HuH-7 (cell line): ENCODE measurements at regions not wholly inside any gene's neighbourhood (a gene's known extent, or its start where the extent isn't known, plus 50 kb on each side); places are given as distances from the start of the nearest gene placed in this dataset.

ENCODE experiments used
- DNase-seq: peaks from one replicate; pipeline ENCODE4 v3.0.0; 2011; ENCODE audit warnings: low spot score

- DNase-seq, result no peak
These were observed 216.8 kb upstream of the RBMS3 start for GRCh38 chr3:29064085-29064484.

GRCh38 chr3:29065211-29065785 lies 215.6 kb upstream of the RBMS3 start:
- DNase-seq, result no peak

GRCh38 chr3:29067007-29067406 lies 213.9 kb upstream of the RBMS3 start:
- no peak for DNase-seq

DNA sequence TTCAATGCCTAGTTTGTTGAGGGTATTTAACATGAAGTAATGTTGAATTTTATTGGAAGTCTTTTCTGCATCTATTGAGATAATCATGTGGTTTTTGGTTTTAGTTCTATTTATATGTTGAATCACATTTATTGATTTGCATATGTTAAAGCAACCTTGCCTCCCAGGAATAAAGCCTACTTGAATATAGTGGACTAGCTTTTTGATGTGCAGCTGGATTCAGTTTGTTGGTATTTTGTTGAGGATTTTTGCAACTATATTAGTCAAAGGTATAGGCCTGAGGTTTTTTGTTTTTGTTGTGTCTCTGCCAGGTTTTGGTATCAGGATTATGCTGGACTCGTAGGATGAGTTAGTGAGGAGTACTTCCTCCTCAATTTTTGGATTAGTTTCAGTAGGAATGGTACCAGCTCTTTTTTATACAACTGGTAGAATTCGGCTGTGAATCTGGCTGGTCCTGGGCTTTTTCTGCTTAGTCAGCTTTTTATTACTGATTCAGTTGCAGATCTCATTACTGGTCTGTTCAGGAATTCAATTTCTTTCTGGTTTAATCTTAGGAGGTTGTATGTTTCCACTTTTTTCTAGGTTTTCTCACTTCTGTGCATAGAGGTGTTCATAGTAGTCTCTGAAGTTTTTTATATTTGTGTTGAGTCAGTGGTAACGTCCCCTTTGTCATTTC lies 209.8 kb upstream of the RBMS3 start:
- DNase-seq, result no peak

GRCh38 chr3:29072611-29073010 lies 208.3 kb upstream of the RBMS3 start:
- DNase-seq, result no peak

DNA sequence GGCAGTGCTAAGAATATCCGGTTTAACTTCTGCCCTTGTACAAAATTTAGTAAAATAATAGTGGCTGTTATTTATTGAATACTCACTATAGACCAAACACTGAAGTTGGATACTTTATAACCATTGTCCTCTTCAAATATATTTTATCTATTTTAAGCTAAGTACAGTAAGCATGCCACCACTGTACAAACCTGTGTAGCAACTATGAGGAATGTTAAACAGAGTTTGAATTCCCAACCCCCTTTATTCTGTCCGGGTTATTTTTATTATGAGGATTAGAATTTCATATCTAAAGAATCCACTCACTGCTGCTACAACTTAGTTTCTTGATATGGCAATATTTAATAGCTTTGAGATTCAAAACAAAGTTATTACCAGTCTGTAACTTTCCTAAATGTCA lies 203.5 kb upstream of the RBMS3 start:
- no peak for DNase-seq

- DNase-seq, result no peak
These were observed 201.5 kb upstream of the RBMS3 start for GRCh38 chr3:29079358-29079757.

GRCh38 chr3:29080967-29081366 lies 199.9 kb upstream of the RBMS3 start:
- DNase-seq, result no peak

DNA sequence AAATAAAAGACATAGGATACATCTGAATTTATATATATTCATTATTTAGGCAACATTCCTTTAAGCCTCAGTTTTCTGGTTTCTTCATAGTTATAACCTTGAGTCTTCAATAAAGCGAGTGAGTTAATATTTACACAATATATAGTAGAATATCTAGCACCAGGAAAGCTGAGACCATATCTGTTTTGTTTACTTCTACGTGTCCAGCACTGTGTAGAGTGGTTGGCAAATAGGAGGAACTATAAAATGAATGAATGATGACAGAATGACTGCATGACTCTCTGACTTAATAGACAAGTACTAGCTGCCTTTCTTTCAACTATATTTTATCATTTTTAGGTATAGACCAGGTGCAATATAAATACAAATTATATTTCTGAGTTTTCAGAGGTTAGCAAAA lies 197.8 kb upstream of the RBMS3 start:
- DNase-seq, result no peak

- no peak for DNase-seq
These were observed 197.2 kb upstream of the RBMS3 start for GRCh38 chr3:29083676-29084075.

- no peak for DNase-seq
These were observed 192.3 kb upstream of the RBMS3 start for GRCh38 chr3:29088579-29088978.

DNA sequence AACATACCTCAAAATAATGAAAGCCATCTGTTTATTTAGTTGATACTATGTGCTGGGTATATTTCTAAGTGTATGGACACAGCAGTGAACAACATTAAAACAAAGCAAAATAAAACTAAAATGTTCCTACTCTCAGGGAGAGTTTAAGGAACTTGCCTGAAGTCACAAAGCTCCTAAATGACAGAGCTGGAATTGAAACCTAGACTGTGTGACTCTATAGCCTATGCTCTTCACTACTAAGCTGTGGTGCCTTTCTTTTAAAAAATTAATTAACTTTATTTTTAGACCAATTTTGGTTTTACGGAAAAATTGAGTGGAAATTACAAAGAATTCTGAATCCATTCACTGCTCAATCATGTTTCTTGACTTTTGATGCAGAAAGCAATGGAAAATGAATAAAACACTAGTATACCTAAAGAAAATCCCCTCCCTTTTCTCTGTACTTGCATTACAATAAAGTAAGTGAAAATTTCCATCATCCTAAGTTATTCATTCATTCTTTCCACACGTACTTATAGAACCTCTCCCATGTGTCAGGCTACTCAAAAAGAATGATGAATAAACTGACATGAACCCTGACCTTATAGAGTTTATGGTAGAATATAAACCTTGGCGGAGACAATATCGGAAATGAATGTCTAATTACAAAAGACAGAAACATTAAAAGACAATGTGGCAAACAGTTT lies 189.8 kb upstream of the RBMS3 start:
- no peak for DNase-seq

DNA sequence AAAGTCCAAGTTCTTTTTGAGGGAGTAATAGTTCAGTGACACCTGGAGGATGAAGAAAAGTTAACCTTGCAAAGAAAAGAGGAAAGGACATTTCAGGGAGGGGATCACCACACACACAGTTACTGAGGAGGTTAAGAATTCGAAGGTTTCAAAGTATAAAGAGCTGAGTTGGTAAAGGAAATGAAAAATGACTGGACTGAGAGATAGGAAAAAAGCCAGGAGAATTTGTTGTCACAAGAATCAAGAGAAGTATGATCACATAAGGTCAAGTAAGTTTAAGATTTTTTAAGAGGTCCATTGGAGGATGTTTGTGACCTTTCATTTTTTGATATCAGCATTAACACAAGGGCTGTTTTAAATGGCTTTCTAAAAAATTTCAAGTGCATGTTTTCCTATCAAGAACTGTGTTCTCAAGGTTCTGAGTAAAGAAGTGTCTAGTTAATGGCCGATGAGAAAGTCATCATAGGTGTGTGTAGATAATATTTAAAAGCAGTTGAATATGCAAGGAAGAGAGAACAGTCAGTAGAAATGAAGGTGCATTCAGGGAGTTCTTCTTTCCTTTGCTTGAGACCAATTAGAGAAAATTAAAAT lies 189.2 kb upstream of the RBMS3 start:
- no peak for DNase-seq

GRCh38 chr3:29092348-29092747 lies 188.5 kb upstream of the RBMS3 start:
- DNase-seq, result no peak

GRCh38 chr3:29099296-29099695 lies 181.6 kb upstream of the RBMS3 start:
- DNase-seq, result no peak

DNA sequence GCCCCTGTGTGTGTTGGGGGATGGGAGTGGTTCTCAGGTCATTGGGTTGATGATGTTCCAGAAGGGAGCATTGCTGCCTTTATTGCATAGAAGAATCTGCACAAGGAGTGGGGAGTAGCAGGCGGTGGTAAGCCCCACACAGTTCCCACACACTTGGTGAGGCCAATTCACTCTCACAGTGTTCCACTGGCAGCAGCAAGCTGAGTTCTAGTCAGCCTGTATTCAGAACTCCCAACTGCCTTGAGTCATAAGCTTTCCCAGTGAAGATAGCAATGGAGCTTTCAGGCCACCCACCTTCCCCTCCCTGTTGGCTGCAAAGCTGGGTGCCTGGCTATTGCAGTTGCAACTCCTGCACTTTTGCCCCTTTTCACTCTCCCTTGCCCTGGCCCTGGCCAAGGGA lies 181.1 kb upstream of the RBMS3 start:
- no peak for DNase-seq

- DNase-seq, result no peak
These were observed 180.6 kb upstream of the RBMS3 start for GRCh38 chr3:29100292-29100691.

GRCh38 chr3:29128001-29128400 lies 152.9 kb upstream of the RBMS3 start:
- DNase-seq, result no peak

DNA sequence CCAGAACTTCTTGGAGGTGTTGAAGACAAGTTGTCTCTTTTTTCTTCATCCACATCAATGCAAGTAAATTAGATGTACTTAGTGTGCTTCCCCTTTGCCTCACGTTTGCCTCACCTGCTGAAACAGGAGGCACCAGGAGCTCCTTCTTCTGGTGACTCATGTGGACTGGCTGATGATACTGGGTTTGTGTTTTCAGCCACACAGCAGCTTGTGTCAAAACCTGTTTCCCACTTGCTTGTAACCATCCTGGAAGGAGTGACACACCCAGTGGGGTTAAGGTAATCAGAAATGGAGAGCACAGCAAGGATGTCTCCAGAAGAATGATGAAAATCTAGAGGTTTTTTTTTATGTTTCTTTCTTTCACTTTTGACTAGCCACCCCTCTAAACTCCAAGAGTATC lies 143.3 kb upstream of the RBMS3 start:
- DNase-seq, result no peak

GRCh38 chr3:29138171-29138570 lies 142.7 kb upstream of the RBMS3 start:
- no peak for DNase-seq

DNA sequence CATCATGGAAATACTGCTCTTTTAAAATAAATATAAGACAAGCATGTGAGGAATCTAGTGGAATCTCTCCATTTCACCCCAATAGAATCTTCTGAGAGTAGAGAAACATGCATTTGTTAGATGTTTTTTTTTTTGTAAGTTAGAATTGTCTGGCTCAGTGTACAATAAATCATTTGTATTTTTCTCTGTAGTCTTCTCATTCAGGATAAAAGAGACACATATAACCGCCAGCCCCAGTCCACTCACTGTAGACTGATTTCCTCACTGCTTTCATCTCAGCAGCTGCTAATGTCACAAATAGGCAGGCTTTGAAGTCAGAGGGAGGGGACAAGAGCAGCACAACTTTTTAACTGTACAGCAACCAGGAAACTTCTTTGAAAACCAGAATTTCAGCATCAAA lies 140.2 kb upstream of the RBMS3 start:
- DNase-seq, result no peak

- DNase-seq, result no peak
These were observed 139.5 kb upstream of the RBMS3 start for GRCh38 chr3:29141197-29141917.

- no peak for DNase-seq
These were observed 139.0 kb upstream of the RBMS3 start for GRCh38 chr3:29141918-29142275.
